ENCODE measurements at regions not wholly inside any gene's neighbourhood (a gene's known extent, or its start where the extent isn't known, plus 50 kb on each side); places are given as distances from the start of the nearest gene placed in this dataset.
"Not testable (repeated sequence)": the region's sequence is repeated elsewhere in the genome, so short reads cannot be mapped to it uniquely, and the experiment has no call there.

GRCh38 chr12:104886418-104887401, 71.4 kb downstream of the SLC41A2 start:
- H2AFZ ChIP-seq (ENCODE audit: low read length) = no peak overlapping the region
- no peak overlapping the region for H2BK120ac ChIP-seq (ENCODE audit: low read depth, low read length, poor library complexity, severe bottlenecking)
- H3K27me3 Mint-ChIP-seq (ENCODE audit: low read depth) = no peaks in the 10 kb centered on the region; the same call in 1 of the 2 replicates

GRCh38 chr12:104878858-104879257, 79.2 kb downstream of the SLC41A2 start:
- H3K27ac ChIP-seq (ENCODE audit: insufficient read length, low read depth, low read length); H3K79me2 ChIP-seq (ENCODE audit: insufficient read depth, low read length); H2BK12ac ChIP-seq (ENCODE audit: insufficient read length, low read depth, low read length); H3K79me1 ChIP-seq (ENCODE audit: insufficient read depth, low read depth, low read length, poor library complexity, severe bottlenecking); H3K14ac ChIP-seq (ENCODE audit: insufficient read depth, low read length); H3K23me2 ChIP-seq (ENCODE audit: insufficient read length, low read depth, low read length, poor library complexity, severe bottlenecking); H2AFZ ChIP-seq (ENCODE audit: low read length); H3K4me2 ChIP-seq (ENCODE audit: insufficient read depth, insufficient read length, low read length); H3K27me3 Mint-ChIP-seq (ENCODE audit: low read depth); H3K4me1 Mint-ChIP-seq; H3K27me3 ChIP-seq (ENCODE audit: insufficient read depth, low read length); H4K91ac ChIP-seq (ENCODE audit: insufficient read length, low read depth, low read length); H3K4me3 Mint-ChIP-seq; H3K9me3 ChIP-seq (ENCODE audit: control insufficient read depth, low read depth, low read length); H4K8ac ChIP-seq (replicated peaks; ENCODE audit: insufficient read length, low read depth, low read length); H3K56ac ChIP-seq (ENCODE audit: insufficient read length, low read depth, low read length); H3K9ac ChIP-seq (ENCODE audit: extremely low read depth, insufficient read length, low read length); H2BK120ac ChIP-seq (ENCODE audit: low read depth, low read length, poor library complexity, severe bottlenecking); H3K4ac ChIP-seq (ENCODE audit: low read depth, low read length); H3K4me1 ChIP-seq (ENCODE audit: insufficient read depth, low read length); H3K27ac Mint-ChIP-seq; H2AK5ac ChIP-seq (ENCODE audit: insufficient read length, low read length); H2BK5ac ChIP-seq (ENCODE audit: insufficient read length, low read length); H3K23ac ChIP-seq (ENCODE audit: insufficient read length, low read depth, low read length); H2BK15ac ChIP-seq (ENCODE audit: low read depth, low read length); H2BK20ac ChIP-seq (ENCODE audit: low read depth, low read length, poor library complexity, severe bottlenecking); H4K5ac ChIP-seq (ENCODE audit: insufficient read length, low read depth, low read length); H3T11ph ChIP-seq (ENCODE audit: low read length); DNase-seq; H4K20me1 ChIP-seq (ENCODE audit: control insufficient read depth, insufficient read depth, insufficient read length); H3K18ac ChIP-seq (ENCODE audit: insufficient read length, low read depth, low read length): not testable (repeated sequence)
- Mint-ChIP-seq H3K36me3 (ENCODE audit: insufficient read depth in 1 of 3, low read depth in 3 of 3) (peaks cover under 1 to 11% (median 8%) of the 10 kb centered on the region in 3 experiments; a peak in 4 of 7 replicates), H3K9me3 (peaks cover 24 to 30% of the 10 kb centered on the region in 2 experiments)
- WGBS (ENCODE audit: extremely low coverage, insufficient read length, low lambda C conversion rate) = no CpG with 5 or more reads among the region's 3 CpGs

More at GRCh38 chr12:104886418-104887401, 71.4 kb downstream of the SLC41A2 start:
- H3K36me3 Mint-ChIP-seq (ENCODE audit: insufficient read depth in 1 of 3, low read depth in 3 of 3) = peaks cover 4 to 13% (median 7%) of the 10 kb centered on the region in 3 experiments; a peak in 6 of 7 replicates
- H4K20me1 ChIP-seq (ENCODE audit: control insufficient read depth, insufficient read depth, insufficient read length) = no peaks in the 10 kb centered on the region
- no peak overlapping the region for H3K27ac Mint-ChIP-seq
- no peak overlapping the region for H2BK12ac ChIP-seq (ENCODE audit: insufficient read length, low read depth, low read length)
- no peaks in the 10 kb centered on the region for H3K4me1 Mint-ChIP-seq
- H3K56ac ChIP-seq (ENCODE audit: insufficient read length, low read depth, low read length) = no peak overlapping the region
- H3K79me2 ChIP-seq (ENCODE audit: insufficient read depth, low read length) = no peaks in the 10 kb centered on the region
- WGBS (ENCODE audit: extremely low coverage, insufficient read length, low lambda C conversion rate) = no CpG with 5 or more reads among the region's 3 CpGs
- no peak for TF ChIP-seq CTCF (conservative IDR thresholded peaks at IDR 0.05)
- H3T11ph ChIP-seq (ENCODE audit: low read length) = no peak overlapping the region
- H3K23me2 ChIP-seq (ENCODE audit: insufficient read length, low read depth, low read length, poor library complexity, severe bottlenecking) = no peaks in the 10 kb centered on the region
- H4K8ac ChIP-seq (replicated peaks; ENCODE audit: insufficient read length, low read depth, low read length) = no peak overlapping the region
- no peak overlapping the region for H2BK5ac ChIP-seq (ENCODE audit: insufficient read length, low read length)
- H3K27me3 ChIP-seq (ENCODE audit: insufficient read depth, low read length) = no peaks in the 10 kb centered on the region
- no peak overlapping the region for H3K18ac ChIP-seq (ENCODE audit: insufficient read length, low read depth, low read length)
- no peak for DNase-seq
- no peak overlapping the region for H3K4me2 ChIP-seq (ENCODE audit: insufficient read depth, insufficient read length, low read length)
- H3K9me3 ChIP-seq (ENCODE audit: control insufficient read depth, low read depth, low read length) = no peaks in the 10 kb centered on the region
- H4K91ac ChIP-seq (ENCODE audit: insufficient read length, low read depth, low read length) = no peak overlapping the region
- no peak overlapping the region for H3K23ac ChIP-seq (ENCODE audit: insufficient read length, low read depth, low read length)
- H3K79me1 ChIP-seq (ENCODE audit: insufficient read depth, low read depth, low read length, poor library complexity, severe bottlenecking) = no peaks in the 10 kb centered on the region
- no peak overlapping the region for H3K4me3 Mint-ChIP-seq
- no peak overlapping the region for H3K4ac ChIP-seq (ENCODE audit: low read depth, low read length)
- H4K5ac ChIP-seq (ENCODE audit: insufficient read length, low read depth, low read length) = no peak overlapping the region
- H3K14ac ChIP-seq (ENCODE audit: insufficient read depth, low read length) = no peak overlapping the region
- H2AK5ac ChIP-seq (ENCODE audit: insufficient read length, low read length) = no peak overlapping the region
- no peak overlapping the region for H2BK20ac ChIP-seq (ENCODE audit: low read depth, low read length, poor library complexity, severe bottlenecking)
- no peak overlapping the region for H2BK15ac ChIP-seq (ENCODE audit: low read depth, low read length)
- no peak overlapping the region for H3K9ac ChIP-seq (ENCODE audit: extremely low read depth, insufficient read length, low read length)
- H3K4me1 ChIP-seq (ENCODE audit: insufficient read depth, low read length) = no peaks in the 10 kb centered on the region
- H3K27ac ChIP-seq (ENCODE audit: insufficient read length, low read depth, low read length) = no peak overlapping the region
- H3K9me3 Mint-ChIP-seq = peaks cover 14 to 18% of the 10 kb centered on the region in 2 experiments
